ENCODE measurements at regions not wholly inside any gene's neighbourhood (a gene's known extent, or its start where the extent isn't known, plus 50 kb on each side); places are given as distances from the start of the nearest gene placed in this dataset.
"Not testable (repeated sequence)": the region's sequence is repeated elsewhere in the genome, so short reads cannot be mapped to it uniquely, and the experiment has no call there.

- no peak for TF ChIP-seq CTCF (conservative IDR thresholded peaks at IDR 0.05; ENCODE audit: low read length)
- no peak for DNase-seq (ENCODE audit: low read depth)
- H3K4me3 ChIP-seq (ENCODE audit: low read length): no peak overlapping the region
These were observed 83.4 kb upstream of the PLET1 start for GRCh38 chr11:112344040-112344413.

GRCh38 chr11:112345166-112345565, 84.5 kb upstream of the PLET1 start:
- TF ChIP-seq CTCF (conservative IDR thresholded peaks at IDR 0.05; ENCODE audit: low read length): no peak
- H3K4me3 ChIP-seq (ENCODE audit: low read length): no peak overlapping the region
- no peak for DNase-seq (ENCODE audit: low read depth)

- no peak for TF ChIP-seq CTCF (conservative IDR thresholded peaks at IDR 0.05; ENCODE audit: low read length)
- no peak overlapping the region for H3K4me3 ChIP-seq (ENCODE audit: low read length)
- DNase-seq (ENCODE audit: low read depth): no peak
These were observed 85.0 kb upstream of the PLET1 start for GRCh38 chr11:112345706-112346105.

GRCh38 chr11:112346586-112346985, 85.9 kb upstream of the PLET1 start:
- TF ChIP-seq CTCF (conservative IDR thresholded peaks at IDR 0.05; ENCODE audit: low read length): no peak

GRCh38 chr11:112348480-112349029, 87.9 kb upstream of the PLET1 start:
- TF ChIP-seq CTCF (conservative IDR thresholded peaks at IDR 0.05; ENCODE audit: low read length): no peak
- H3K4me3 ChIP-seq (ENCODE audit: low read length): no peak overlapping the region
- DNase-seq (ENCODE audit: low read depth): no peak

More at GRCh38 chr11:112346586-112346985, 85.9 kb upstream of the PLET1 start:
- no peak overlapping the region for H3K4me3 ChIP-seq (ENCODE audit: low read length)
- no peak for DNase-seq (ENCODE audit: low read depth)

GRCh38 chr11:112351423-112351822, 90.8 kb upstream of the PLET1 start:
- not testable (repeated sequence) for DNase-seq (ENCODE audit: low read depth); H3K4me3 ChIP-seq (ENCODE audit: low read length)

GRCh38 chr11:112352907-112353306, 92.2 kb upstream of the PLET1 start:
- DNase-seq (ENCODE audit: low read depth): no peak

More at GRCh38 chr11:112352907-112353306, 92.2 kb upstream of the PLET1 start:
- no peak overlapping the region for H3K4me3 ChIP-seq (ENCODE audit: low read length)
- TF ChIP-seq CTCF (conservative IDR thresholded peaks at IDR 0.05; ENCODE audit: low read length): no peak

All from AG10803 (cell line).